ENCODE measurements at regions not wholly inside any gene's neighbourhood (a gene's known extent, or its start where the extent isn't known, plus 50 kb on each side); places are given as distances from the start of the nearest gene placed in this dataset.

GRCh38 chr1:187157552-187157951 is 328.8 kb downstream of the PLA2G4A start:
- Histone ChIP-seq H3K4me3 (no peak overlapping the region), H3K36me3 (no peaks in the 10 kb centered on the region), H3K4me1 (no peaks in the 10 kb centered on the region), H3K27me3 (ENCODE audit: low read depth) (no peaks in the 10 kb centered on the region), H3K9me3 (replicated peaks) (peaks cover 29% of the 10 kb centered on the region), H3K27ac (replicated peaks) (no peak overlapping the region)
- TF ChIP-seq CTCF (IDR thresholded peaks at IDR 0.05; ENCODE audit: borderline replicate concordance) = no peak
- intact Hi-C loops (cut with micrococcal nuclease) = no loop called here
- DNase-seq = no peak

- H3K4me1 ChIP-seq = no peaks in the 10 kb centered on the region
- H3K27ac ChIP-seq (replicated peaks) = no peak overlapping the region
- H3K27me3 ChIP-seq (ENCODE audit: low read depth) = no peaks in the 10 kb centered on the region
- TF ChIP-seq CTCF (IDR thresholded peaks at IDR 0.05; ENCODE audit: borderline replicate concordance) = no peak
- no peak for DNase-seq
- H3K36me3 ChIP-seq = no peaks in the 10 kb centered on the region
- intact Hi-C loops (cut with micrococcal nuclease) = no loop called here
- no peak overlapping the region for H3K4me3 ChIP-seq
- H3K9me3 ChIP-seq (replicated peaks) = peaks cover 32% of the 10 kb centered on the region
Measured at GRCh38 chr1:187167555-187167954, 338.8 kb downstream of the PLA2G4A start.

GRCh38 chr1:187168297-187168696 is 339.5 kb downstream of the PLA2G4A start:
- no peaks in the 10 kb centered on the region for H3K4me1 ChIP-seq
- H3K4me3 ChIP-seq = no peak overlapping the region
- intact Hi-C loops (cut with micrococcal nuclease) = no loop called here
- H3K36me3 ChIP-seq = no peaks in the 10 kb centered on the region
- no peak for TF ChIP-seq CTCF (IDR thresholded peaks at IDR 0.05; ENCODE audit: borderline replicate concordance)
- H3K9me3 ChIP-seq (replicated peaks) = peaks cover 37% of the 10 kb centered on the region
- no peak overlapping the region for H3K27ac ChIP-seq (replicated peaks)
- no peaks in the 10 kb centered on the region for H3K27me3 ChIP-seq (ENCODE audit: low read depth)
- DNase-seq = no peak

- TF ChIP-seq CTCF (IDR thresholded peaks at IDR 0.05; ENCODE audit: borderline replicate concordance) = no peak
- no peak overlapping the region for H3K27ac ChIP-seq (replicated peaks)
- DNase-seq = no peak
- H3K4me3 ChIP-seq = no peak overlapping the region
- intact Hi-C loops (cut with micrococcal nuclease) = no loop called here
- peaks cover 33% of the 10 kb centered on the region for H3K9me3 ChIP-seq (replicated peaks)
- H3K27me3 ChIP-seq (ENCODE audit: low read depth) = no peaks in the 10 kb centered on the region
- no peaks in the 10 kb centered on the region for H3K4me1 ChIP-seq
- H3K36me3 ChIP-seq = no peaks in the 10 kb centered on the region
Measured at GRCh38 chr1:187185389-187185788, 356.6 kb downstream of the PLA2G4A start.

- H3K4me3 ChIP-seq = no peak overlapping the region
- intact Hi-C loops (cut with micrococcal nuclease) = no loop called here
- no peak for DNase-seq
- peaks cover 10% of the 10 kb centered on the region for H3K9me3 ChIP-seq (replicated peaks)
- no peaks in the 10 kb centered on the region for H3K27me3 ChIP-seq (ENCODE audit: low read depth)
- no peaks in the 10 kb centered on the region for H3K36me3 ChIP-seq
- H3K27ac ChIP-seq (replicated peaks) = no peak overlapping the region
- H3K4me1 ChIP-seq = no peaks in the 10 kb centered on the region
- TF ChIP-seq CTCF (IDR thresholded peaks at IDR 0.05; ENCODE audit: borderline replicate concordance) = no peak
Measured at GRCh38 chr1:187197685-187198084, 368.9 kb downstream of the PLA2G4A start.

GRCh38 chr1:187203257-187203656 is 374.5 kb downstream of the PLA2G4A start:
- no peak for DNase-seq
- no peaks in the 10 kb centered on the region for H3K27me3 ChIP-seq (ENCODE audit: low read depth)

More at GRCh38 chr1:187203257-187203656, 374.5 kb downstream of the PLA2G4A start:
- no peak overlapping the region for H3K27ac ChIP-seq (replicated peaks)
- TF ChIP-seq CTCF (IDR thresholded peaks at IDR 0.05; ENCODE audit: borderline replicate concordance) = no peak
- H3K4me1 ChIP-seq = no peaks in the 10 kb centered on the region
- intact Hi-C loops (cut with micrococcal nuclease) = no loop called here
- H3K36me3 ChIP-seq = no peaks in the 10 kb centered on the region
- H3K4me3 ChIP-seq = no peak overlapping the region
- no peaks in the 10 kb centered on the region for H3K9me3 ChIP-seq (replicated peaks)
